ENCODE measurements at regions not wholly inside any gene's neighbourhood (a gene's known extent, or its start where the extent isn't known, plus 50 kb on each side); places are given as distances from the start of the nearest gene placed in this dataset.

- no peak for TF ChIP-seq CTCF (IDR thresholded peaks at IDR 0.05)
- TF ChIP-seq POLR2A (IDR thresholded peaks at IDR 0.05): no peak
These were observed 933.4 kb upstream of the PTPRD start for GRCh38 chr9:11546231-11546630.
